ENCODE measurements at regions not wholly inside any gene's neighbourhood (a gene's known extent, or its start where the extent isn't known, plus 50 kb on each side); places are given as distances from the start of the nearest gene placed in this dataset.

DNA sequence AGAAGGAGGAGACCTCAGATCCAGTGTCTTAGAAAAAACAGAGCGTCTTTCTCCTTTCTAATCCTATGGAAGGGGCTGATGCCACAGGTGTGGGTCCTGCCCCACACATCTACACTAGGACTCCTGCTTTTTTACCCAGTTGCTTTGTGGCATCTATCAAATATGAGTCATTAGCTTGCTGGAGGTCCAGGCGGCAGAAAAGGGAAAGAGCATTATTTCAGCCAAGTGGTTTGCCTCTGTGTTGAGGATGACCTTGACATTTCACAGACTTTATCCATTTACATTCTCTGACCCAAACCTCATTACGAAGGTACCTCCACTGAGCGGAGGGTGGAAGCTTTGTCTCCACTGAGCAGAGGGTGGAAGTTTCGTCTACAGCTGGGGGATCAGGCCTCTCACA lies 308.4 kb upstream of the KLF6 start:
- Histone ChIP-seq H3K9me3 (ENCODE audit: control extremely low read depth in 1 of 3, control insufficient read depth in 2 of 3, insufficient read depth in 1 of 3, low read length in 2 of 3) (no peaks in the 10 kb centered on the region), H4K20me1 (ENCODE audit: control insufficient read depth, insufficient read depth, low read length, poor library complexity, severe bottlenecking) (no peaks in the 10 kb centered on the region), H3K27ac (ENCODE audit: low read length in 2 of 2) (no peak overlapping the region), H3K4me2 (replicated peaks; ENCODE audit: low read depth, low read length, poor library complexity, severe bottlenecking) (no peak overlapping the region), H3K9ac (ENCODE audit: low read length) (no peak overlapping the region), H3K36me3 (replicated peaks in 1 of 2; ENCODE audit: control extremely low read depth in 1 of 2, control insufficient read depth in 1 of 2, extremely low read depth in 1 of 2, insufficient read depth in 2 of 2, low read length in 1 of 2) (no peaks in the 10 kb centered on the region), H3K4me1 (ENCODE audit: control insufficient read depth in 2 of 2, insufficient read depth in 2 of 2, low read length in 2 of 2) (no peaks in the 10 kb centered on the region), H3K4me3 (ENCODE audit: control extremely low read depth in 1 of 5, extremely low read depth in 1 of 5, insufficient read depth in 1 of 5, low read depth in 2 of 5, low read length in 4 of 5) (no peak overlapping the region), H3K27me3 (replicated peaks in 1 of 4; ENCODE audit: control extremely low read depth in 1 of 4, control insufficient read depth in 3 of 4, insufficient read depth in 4 of 4, low read length in 3 of 4) (no peaks in the 10 kb centered on the region), H3K79me2 (ENCODE audit: control insufficient read depth, insufficient read depth, low read length) (no peaks in the 10 kb centered on the region), H2AFZ (ENCODE audit: insufficient read depth, low read depth, low read length, poor library complexity, severe bottlenecking) (no peak overlapping the region)
- TF ChIP-seq EZH2 (IDR thresholded peaks at IDR 0.05; ENCODE audit: borderline replicate concordance, insufficient read depth, low read depth, low read length, poor library complexity, severe bottlenecking) (no peak), CTCF (IDR thresholded peaks at IDR 0.05) (no peak)
- Mint-ChIP-seq H3K27me3 (no peaks in the 10 kb centered on the region), H3K9me3 (ENCODE audit: insufficient read depth) (no peaks in the 10 kb centered on the region), H3K4me1 (no peaks in the 10 kb centered on the region), H3K4me3 (no peak overlapping the region), H3K27ac (no peak overlapping the region)
- intact Hi-C loops (cut with micrococcal nuclease), result no loop called here
- ChIA-PET POLR2A (interaction anchor here (0.7 kb wide), 1 partner anchor 283 kb away, joined by 4 read pairs; no protein-coding TSS in a partner anchor), CTCF (no interaction called here)
- no peak for ATAC-seq (ENCODE audit: low read depth)
- DNase-seq, result no peak
- WGBS (ENCODE audit: insufficient coverage), result 80% methylated on average over 1 of the region's 5 CpGs

DNA sequence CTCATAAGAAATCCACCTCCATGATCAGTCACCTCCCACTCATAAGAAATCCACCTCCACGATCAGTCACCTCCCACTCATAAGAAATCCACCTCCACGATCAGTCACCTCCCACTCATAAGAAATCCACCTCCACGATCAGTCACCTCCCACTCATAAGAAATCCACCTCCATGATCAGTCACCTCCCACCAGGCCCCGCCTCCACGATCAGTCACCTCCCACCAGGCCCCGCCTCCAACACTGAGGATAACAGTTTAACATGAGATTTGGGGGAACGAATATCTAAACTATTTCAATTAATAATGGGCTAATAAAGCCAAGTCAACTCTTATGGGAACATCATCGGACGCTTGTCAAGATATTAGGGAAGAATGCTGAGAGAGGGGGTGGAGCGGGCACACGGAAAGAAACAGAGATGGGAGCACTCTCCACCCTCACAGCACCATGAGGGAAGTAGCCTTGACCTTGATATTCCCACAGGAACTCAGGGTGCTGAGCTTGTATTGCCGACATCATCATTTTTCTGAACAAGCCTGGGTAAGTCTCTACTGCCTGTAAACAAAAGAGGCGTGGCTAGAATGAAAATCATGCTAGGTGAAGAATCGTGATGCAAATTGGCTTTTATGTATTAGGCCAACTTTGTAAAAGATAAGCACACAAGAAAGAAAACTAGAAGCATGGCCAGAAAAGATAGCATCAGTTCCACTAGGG lies 303.5 kb upstream of the KLF6 start:
- H3K79me2 ChIP-seq (ENCODE audit: control insufficient read depth, insufficient read depth, low read length), result no peaks in the 10 kb centered on the region
- Mint-ChIP-seq H3K4me1 (no peaks in the 10 kb centered on the region), H3K4me3 (no peak overlapping the region), H3K9me3 (ENCODE audit: insufficient read depth) (no peaks in the 10 kb centered on the region), H3K27me3 (no peaks in the 10 kb centered on the region), H3K27ac (no peak overlapping the region)
- TF ChIP-seq EZH2 (IDR thresholded peaks at IDR 0.05; ENCODE audit: borderline replicate concordance, insufficient read depth, low read depth, low read length, poor library complexity, severe bottlenecking), result no peak
- TF ChIP-seq CTCF (IDR thresholded peaks at IDR 0.05), result no peak
- POLR2A ChIA-PET, result no interaction called here
- no peaks in the 10 kb centered on the region for H3K4me1 ChIP-seq (ENCODE audit: control insufficient read depth in 2 of 2, insufficient read depth in 2 of 2, low read length in 2 of 2)
- ATAC-seq (ENCODE audit: low read depth) (no peak), DNase-seq (no peak)
- no peak overlapping the region for H3K9ac ChIP-seq (ENCODE audit: low read length)
- H4K20me1 ChIP-seq (ENCODE audit: control insufficient read depth, insufficient read depth, low read length, poor library complexity, severe bottlenecking), result no peaks in the 10 kb centered on the region
- no peaks in the 10 kb centered on the region for H3K36me3 ChIP-seq (replicated peaks in 1 of 2; ENCODE audit: control extremely low read depth in 1 of 2, control insufficient read depth in 1 of 2, extremely low read depth in 1 of 2, insufficient read depth in 2 of 2, low read length in 1 of 2)
- H3K4me3 ChIP-seq (ENCODE audit: control extremely low read depth in 1 of 5, extremely low read depth in 1 of 5, insufficient read depth in 1 of 5, low read depth in 2 of 5, low read length in 4 of 5), result no peak overlapping the region
- no peaks in the 10 kb centered on the region for H3K9me3 ChIP-seq (ENCODE audit: control extremely low read depth in 1 of 3, control insufficient read depth in 2 of 3, insufficient read depth in 1 of 3, low read length in 2 of 3)
- no peak overlapping the region for H3K27ac ChIP-seq (ENCODE audit: low read length in 2 of 2)
- no peak overlapping the region for H2AFZ ChIP-seq (ENCODE audit: insufficient read depth, low read depth, low read length, poor library complexity, severe bottlenecking)
- H3K27me3 ChIP-seq (replicated peaks in 1 of 4; ENCODE audit: control extremely low read depth in 1 of 4, control insufficient read depth in 3 of 4, insufficient read depth in 4 of 4, low read length in 3 of 4), result no peaks in the 10 kb centered on the region
- intact Hi-C loops (cut with micrococcal nuclease), result no loop called here
- CTCF ChIA-PET, result no interaction called here
- WGBS (ENCODE audit: insufficient coverage), result 98% methylated on average over 6 of the region's 14 CpGs
- H3K4me2 ChIP-seq (replicated peaks; ENCODE audit: low read depth, low read length, poor library complexity, severe bottlenecking), result no peak overlapping the region

Measured in B cell (primary cell).